ENCODE measurements at regions not wholly inside any gene's neighbourhood (a gene's known extent, or its start where the extent isn't known, plus 50 kb on each side); places are given as distances from the start of the nearest gene placed in this dataset.

DNA sequence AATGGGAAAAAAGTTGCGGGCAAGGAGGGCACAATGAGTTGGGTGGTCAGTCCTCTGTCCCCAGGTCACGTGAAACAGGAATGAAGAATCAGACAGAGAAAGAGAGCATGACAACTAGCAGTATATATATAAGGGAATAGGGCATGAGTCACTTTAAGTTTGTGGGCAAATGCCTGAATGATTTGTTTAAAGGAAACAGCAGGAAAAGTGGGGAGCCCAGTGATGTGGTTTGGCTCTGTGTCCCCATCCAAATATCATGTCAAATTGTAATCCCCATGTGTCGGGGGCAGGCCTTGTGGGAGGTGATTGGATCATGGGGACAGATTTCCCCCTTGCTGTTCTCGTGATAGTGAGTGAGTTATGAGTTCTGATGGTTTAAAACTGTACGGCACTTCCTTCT lies 195.3 kb upstream of the IGF1 start:
- TF ChIP-seq CEBPB (IDR thresholded peaks at IDR 0.05; ENCODE audit: low read depth, low read length) (no peak), BHLHE40 (IDR thresholded peaks at IDR 0.05; ENCODE audit: low read depth, low read length) (no peak), POLR2A (IDR thresholded peaks at IDR 0.05; ENCODE audit: low read depth, low read length) (no peak), MXI1 (IDR thresholded peaks at IDR 0.05; ENCODE audit: borderline replicate concordance, low read depth, low read length) (no peak), RAD21 (IDR thresholded peaks at IDR 0.05; ENCODE audit: low read length) (no peak), FOS (IDR thresholded peaks at IDR 0.05; ENCODE audit: low read depth, low read length) (no peak)
- TF ChIP-seq, protein P1, sequence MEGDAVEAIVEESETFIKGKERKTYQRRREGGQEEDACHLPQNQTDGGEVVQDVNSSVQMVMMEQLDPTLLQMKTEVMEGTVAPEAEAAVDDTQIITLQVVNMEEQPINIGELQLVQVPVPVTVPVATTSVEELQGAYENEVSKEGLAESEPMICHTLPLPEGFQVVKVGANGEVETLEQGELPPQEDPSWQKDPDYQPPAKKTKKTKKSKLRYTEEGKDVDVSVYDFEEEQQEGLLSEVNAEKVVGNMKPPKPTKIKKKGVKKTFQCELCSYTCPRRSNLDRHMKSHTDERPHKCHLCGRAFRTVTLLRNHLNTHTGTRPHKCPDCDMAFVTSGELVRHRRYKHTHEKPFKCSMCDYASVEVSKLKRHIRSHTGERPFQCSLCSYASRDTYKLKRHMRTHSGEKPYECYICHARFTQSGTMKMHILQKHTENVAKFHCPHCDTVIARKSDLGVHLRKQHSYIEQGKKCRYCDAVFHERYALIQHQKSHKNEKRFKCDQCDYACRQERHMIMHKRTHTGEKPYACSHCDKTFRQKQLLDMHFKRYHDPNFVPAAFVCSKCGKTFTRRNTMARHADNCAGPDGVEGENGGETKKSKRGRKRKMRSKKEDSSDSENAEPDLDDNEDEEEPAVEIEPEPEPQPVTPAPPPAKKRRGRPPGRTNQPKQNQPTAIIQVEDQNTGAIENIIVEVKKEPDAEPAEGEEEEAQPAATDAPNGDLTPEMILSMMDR (conservative IDR thresholded peaks at IDR 0.05; ENCODE audit: low read depth, low read length), result no peak
- TF ChIP-seq, protein P2, sequence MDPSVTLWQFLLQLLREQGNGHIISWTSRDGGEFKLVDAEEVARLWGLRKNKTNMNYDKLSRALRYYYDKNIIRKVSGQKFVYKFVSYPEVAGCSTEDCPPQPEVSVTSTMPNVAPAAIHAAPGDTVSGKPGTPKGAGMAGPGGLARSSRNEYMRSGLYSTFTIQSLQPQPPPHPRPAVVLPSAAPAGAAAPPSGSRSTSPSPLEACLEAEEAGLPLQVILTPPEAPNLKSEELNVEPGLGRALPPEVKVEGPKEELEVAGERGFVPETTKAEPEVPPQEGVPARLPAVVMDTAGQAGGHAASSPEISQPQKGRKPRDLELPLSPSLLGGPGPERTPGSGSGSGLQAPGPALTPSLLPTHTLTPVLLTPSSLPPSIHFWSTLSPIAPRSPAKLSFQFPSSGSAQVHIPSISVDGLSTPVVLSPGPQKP (IDR thresholded peaks at IDR 0.05; ENCODE audit: borderline replicate concordance, low read depth, low read length), result no peak
